Adrenal gland (tissue), 5 donors: ENCODE measurements at regions not wholly inside any gene's neighbourhood (a gene's known extent, or its start where the extent isn't known, plus 50 kb on each side); places are given as distances from the start of the nearest gene placed in this dataset.

ENCODE experiments used
- POLR2A ChIP-seq, 2 donors: fragments of 450-650 bp; IDR thresholded peaks; one replicate each; pipeline ENCODE4 v1.6.1; 2017; ENCODE audit warnings: antibody characterized with exemption in 2 of 2, mild to moderate bottlenecking in 2 of 2, moderate library complexity in 1 of 2
- TF ChIP-seq, protein P1 (sequence below), 6 experiments: fragments of 450-650 bp in 4 of 6; fragments of 200-600 bp in 2 of 6; sonication (generic) in 1 of 6; IDR thresholded peaks; 1 replicate in 5 of 6; 2 replicates in 1 of 6; pipeline versions ENCODE4 v1.5.1 to v1.8.0; 2016 to 2021; ENCODE audit warnings: antibody characterized with exemption in 6 of 6, mild to moderate bottlenecking in 2 of 6, moderate library complexity in 1 of 6
- donor health status: DM: no; HTN: no; CAD: no.

DNA sequence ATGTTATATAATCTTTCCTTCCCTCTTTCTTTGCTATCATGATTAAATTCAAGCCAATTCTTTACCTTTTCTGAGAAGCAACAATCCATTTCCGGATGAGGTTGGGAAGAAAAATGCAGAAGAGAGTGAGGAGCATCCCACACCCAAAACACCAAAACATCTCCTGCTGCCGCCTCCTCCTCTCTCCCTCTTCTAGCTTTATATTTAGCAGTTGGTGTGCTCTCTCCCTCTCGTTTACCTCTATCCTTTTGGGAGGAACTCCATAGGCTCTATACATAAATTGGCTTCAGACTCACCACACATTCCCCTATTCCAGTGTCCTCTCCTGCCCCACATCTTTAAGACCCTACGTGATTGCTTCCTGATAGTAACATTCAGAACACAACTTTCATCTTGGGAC lies 332.2 kb upstream of the PLXNA2 start:
- TF ChIP-seq, protein P1, sequence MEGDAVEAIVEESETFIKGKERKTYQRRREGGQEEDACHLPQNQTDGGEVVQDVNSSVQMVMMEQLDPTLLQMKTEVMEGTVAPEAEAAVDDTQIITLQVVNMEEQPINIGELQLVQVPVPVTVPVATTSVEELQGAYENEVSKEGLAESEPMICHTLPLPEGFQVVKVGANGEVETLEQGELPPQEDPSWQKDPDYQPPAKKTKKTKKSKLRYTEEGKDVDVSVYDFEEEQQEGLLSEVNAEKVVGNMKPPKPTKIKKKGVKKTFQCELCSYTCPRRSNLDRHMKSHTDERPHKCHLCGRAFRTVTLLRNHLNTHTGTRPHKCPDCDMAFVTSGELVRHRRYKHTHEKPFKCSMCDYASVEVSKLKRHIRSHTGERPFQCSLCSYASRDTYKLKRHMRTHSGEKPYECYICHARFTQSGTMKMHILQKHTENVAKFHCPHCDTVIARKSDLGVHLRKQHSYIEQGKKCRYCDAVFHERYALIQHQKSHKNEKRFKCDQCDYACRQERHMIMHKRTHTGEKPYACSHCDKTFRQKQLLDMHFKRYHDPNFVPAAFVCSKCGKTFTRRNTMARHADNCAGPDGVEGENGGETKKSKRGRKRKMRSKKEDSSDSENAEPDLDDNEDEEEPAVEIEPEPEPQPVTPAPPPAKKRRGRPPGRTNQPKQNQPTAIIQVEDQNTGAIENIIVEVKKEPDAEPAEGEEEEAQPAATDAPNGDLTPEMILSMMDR (IDR thresholded peaks at IDR 0.05): no peak
- no peak for TF ChIP-seq POLR2A (IDR thresholded peaks at IDR 0.05)
